ENCODE measurements at regions not wholly inside any gene's neighbourhood (a gene's known extent, or its start where the extent isn't known, plus 50 kb on each side); places are given as distances from the start of the nearest gene placed in this dataset.

DNA sequence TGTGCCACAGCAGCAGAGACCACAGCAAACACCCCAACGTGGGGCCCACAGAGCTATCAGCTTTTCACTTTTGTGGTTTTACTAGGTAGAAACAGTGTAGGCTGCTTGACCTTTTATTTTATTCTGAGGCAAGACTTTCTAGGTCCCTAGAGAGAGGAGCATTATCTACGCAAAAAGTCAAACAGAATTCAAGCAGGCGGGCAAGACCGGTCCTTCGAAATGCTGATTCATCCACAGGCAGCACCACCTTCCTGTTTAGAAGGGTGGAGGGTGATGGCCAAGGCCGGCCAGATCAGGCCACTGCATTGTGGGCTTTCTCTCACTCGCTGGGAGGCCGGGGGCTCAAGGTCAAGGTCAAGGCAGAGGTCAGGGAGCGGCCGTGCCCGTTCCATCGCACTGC lies 573.0 kb downstream of the GALR1 start:
- DNase-seq: no peak

- DNase-seq: no peak
Observed at GRCh38 chr18:77833807-77834206, 584.2 kb downstream of the GALR1 start.

- no peak for DNase-seq
Observed at GRCh38 chr18:77851802-77852201, 602.2 kb downstream of the GALR1 start.

DNA sequence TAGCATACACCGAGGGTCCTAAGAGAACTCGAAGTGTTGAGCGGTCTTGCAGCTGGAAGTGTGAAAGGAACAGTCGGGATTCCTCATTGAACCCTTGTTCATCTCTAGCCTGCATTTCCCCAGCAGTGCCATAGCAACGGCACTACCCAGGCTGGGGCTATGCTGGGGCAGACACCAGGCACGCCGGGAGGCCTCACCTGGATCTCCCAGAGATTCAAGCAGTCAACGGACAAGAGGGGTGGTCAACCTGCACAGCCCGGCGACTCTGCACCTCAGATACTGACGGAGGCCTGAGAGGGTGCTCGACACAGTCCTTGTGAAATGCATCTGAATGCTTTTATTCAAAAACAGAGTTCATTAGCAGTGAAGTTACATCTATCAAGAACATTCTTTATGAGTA lies 604.2 kb downstream of the GALR1 start:
- no peak for DNase-seq

GRCh38 chr18:77857678-77858655 lies 608.3 kb downstream of the GALR1 start:
- DNase-seq: peak in 4 of 56 donors; percentile 8 to 39 (median 14)

- no peak for DNase-seq
Observed at GRCh38 chr18:77859634-77860033, 610.0 kb downstream of the GALR1 start.

DNA sequence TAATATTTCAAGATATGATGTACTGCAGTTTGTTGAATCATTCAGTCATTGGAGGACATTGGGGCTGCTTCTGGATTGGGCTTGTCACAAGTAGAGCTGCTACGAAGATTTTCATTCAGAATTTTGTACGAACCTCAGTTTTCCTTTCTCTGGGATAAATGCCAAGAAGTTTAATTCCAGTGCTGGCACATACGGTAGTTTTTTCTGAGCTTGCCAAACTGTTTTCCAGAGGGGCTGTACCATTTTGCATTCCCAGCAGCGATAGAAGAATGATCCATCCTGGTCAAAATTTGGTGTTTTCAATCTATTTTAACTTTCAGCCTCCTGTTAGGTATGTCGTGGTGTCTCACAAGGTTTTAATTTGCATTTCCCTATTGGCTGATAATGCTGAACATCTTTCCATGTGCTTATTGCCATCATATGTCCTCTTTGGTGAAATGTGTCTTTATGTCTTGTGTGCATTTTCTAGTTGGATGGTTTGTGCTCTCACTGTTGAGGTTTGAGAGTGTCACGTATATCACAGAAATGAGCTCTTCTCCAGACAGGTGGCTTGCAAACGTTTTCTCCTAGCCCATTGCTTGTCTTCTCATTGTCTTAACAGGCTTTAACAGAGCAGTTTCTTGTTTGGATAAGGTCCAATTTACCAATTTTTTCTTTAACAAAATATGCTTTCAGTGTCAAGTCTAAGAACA lies 612.6 kb downstream of the GALR1 start:
- no peak for DNase-seq

DNA sequence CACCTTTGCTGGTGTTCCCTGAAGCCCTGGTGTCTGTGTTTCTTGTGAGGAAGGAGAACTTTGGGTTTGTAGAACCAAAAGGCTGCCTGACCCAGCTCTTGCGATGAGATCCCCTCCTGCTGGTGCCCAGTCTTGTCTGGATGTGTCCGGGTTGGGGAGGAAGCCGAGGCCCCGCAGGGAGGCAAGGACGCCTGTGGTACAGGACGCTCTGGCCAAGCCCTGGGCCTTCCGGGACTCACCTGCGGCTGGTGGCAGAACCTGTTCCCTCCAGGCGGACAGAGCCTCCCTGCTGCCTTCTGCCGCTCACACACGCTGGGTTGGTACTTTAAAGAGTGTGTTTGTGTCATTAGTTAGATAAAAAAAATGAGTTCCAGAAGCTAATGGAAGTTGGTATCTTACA lies 616.2 kb downstream of the GALR1 start:
- no peak for DNase-seq

GRCh38 chr18:77866351-77866750 lies 616.7 kb downstream of the GALR1 start:
- no peak for DNase-seq

- no peak for DNase-seq
Observed at GRCh38 chr18:77870199-77870598, 620.6 kb downstream of the GALR1 start.

DNA sequence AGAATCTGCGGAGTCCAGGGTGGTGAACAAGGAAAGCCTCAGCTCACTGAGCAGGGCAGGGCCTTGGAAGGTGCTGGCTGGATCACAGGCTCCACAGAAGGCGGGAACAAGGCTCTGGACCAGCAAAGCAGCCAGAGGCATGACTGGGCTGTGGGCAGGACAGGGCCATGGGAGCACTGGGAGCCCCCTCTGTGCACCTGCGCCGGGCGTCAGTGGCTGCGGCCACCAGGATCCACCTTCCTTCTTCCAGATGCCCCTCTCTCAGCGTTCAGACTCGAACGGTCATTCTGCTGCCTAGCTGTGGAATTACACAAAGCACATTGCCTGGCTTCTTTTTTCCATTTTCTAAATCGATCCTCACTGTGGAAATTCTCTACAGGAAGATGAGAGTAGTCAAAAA lies 621.2 kb downstream of the GALR1 start:
- DNase-seq: no peak

DNA sequence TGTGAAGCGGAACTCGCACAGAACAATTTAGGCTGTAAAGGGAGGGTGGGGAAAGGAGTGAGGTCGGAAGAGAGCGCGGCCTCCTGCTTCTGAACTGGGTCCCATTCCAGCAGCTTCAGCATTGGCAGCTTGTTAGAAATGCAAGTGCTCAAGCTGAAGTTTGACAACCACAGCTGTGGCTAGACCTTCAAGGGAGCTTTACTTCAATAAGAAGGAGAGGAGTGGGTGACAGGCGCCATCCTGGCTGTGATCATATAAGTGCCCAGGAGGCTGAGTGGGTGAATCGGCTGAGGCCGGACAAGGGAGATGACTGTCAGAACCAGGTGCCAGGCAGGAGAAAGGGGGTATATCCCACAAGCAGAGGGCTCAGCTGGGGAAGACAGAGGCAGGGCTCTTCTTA lies 622.5 kb downstream of the GALR1 start:
- no peak for DNase-seq

DNA sequence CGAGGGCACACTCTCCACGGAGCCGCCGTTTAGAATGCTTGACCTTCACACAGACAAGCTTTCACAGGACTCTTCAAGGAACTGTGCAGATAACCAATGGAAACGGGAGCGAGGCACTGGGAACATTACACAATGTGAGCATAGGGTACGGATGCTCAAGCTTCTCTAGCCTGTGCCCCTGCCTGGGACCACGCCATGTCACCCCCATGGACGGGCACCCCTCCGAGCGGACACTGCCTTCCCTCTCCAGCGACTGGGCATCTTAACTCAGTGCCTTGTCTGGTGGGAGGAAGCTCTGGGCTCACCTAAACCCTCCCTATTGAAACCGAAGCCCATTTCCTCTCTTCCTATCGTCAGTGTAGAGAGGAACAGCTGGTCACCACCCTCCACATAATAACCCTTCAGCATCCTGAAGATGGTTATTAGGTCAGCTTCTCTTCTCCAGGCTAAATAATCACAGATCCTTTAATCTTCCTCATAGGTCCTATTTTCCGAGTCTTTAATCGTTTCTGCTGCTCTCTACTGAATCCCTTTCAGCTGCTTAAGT lies 626.7 kb downstream of the GALR1 start:
- no peak for DNase-seq

- no peak for DNase-seq
Observed at GRCh38 chr18:77879829-77880228, 630.2 kb downstream of the GALR1 start.

DNA sequence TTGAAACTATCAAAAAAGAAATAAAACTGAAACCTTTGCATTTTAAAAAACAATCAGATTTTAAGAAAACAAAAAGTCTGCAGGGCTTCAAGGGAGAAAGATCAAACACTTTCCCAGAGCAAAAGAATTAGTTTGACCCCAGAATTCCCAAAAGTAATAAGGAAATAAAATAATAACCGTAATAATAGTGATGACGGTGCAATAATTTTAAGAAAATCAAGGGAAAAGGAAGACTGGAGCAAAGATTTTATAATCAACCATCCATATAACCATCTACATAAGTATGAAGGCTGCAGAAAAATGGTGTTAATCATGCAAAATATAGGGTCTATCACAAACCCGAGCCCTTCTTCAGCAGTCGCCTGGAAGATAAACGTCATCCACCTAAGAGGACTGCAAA lies 634.8 kb downstream of the GALR1 start:
- no peak for DNase-seq

DNA sequence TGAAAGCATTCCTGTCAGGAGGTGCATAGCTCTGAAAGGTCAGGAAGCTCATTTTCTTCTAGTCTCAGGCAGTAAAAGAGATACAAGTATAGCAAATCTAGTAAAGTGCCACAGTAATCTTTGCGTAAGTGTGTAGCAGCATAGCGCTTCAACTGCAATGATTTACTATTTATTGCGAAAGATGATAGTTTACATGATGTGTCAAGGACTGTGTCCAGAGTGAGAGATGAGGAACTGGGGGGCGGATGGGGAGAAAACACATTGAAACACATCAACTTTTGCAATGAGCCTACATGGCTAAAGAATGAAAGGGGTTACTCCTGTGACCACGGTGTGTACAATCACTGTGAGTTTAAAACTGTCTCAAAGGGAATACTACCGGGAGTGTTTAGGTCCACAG lies 644.4 kb downstream of the GALR1 start:
- DNase-seq: no peak

GRCh38 chr18:77895250-77895649 lies 645.6 kb downstream of the GALR1 start:
- no peak for DNase-seq

DNA sequence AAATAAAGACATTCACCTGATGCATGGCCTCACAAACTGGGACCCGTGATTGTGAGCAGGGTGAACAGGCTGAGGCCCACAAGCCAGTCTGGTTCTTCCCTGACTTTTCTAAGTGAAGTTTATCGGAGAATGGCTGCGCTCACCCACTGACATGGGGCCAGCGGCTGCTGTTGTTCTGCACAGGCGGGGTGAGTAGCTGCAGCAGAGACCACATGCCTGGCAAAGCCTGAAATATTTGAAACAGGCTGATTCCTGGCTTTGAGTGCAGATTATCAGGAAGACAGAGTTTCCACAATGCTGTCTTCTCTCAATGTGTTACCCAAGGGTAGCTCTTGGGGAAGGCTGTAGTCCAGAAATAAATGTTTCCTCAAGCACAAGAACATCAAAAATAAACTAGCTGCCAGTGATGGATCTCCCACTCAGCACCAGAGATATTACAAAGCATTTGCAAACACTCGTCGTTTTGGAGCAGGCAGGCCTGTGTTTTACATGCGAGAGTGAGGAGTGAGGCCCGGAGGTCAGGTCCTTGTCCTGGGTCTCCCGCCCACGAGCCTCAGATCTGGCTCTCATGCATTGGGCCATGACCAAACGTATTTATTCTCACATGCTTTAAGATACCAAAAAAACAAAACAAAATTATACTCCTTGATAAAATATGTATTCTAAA lies 647.1 kb downstream of the GALR1 start:
- DNase-seq: peak in 1 of 56 donors; percentile 6

GRCh38 chr18:77897606-77898005 lies 648.0 kb downstream of the GALR1 start:
- no peak for DNase-seq

GRCh38 chr18:77899972-77900754 lies 650.5 kb downstream of the GALR1 start:
- peak in 21 of 56 donors; percentile 4 to 57 (median 27) for DNase-seq

GRCh38 chr18:77905011-77905410 lies 655.4 kb downstream of the GALR1 start:
- DNase-seq: no peak
